Fibroblast of villous mesenchyme (primary cell): ENCODE measurements at regions not wholly inside any gene's neighbourhood (a gene's known extent, or its start where the extent isn't known, plus 50 kb on each side); places are given as distances from the start of the nearest gene placed in this dataset.

Experiments
- DNase-seq: peaks from one replicate; pipeline ENCODE4 v3.0.0-alpha.2; 2010; ENCODE audit warnings: low read depth
- H3K4me3 ChIP-seq: 2 replicates; pipeline ENCODE4 v1.5.1; 2011; ENCODE audit warnings: low read depth, mild to moderate bottlenecking, low read length
- CTCF ChIP-seq: IDR thresholded peaks from 2 replicates; pipeline ENCODE4 v1.5.1; 2012; ENCODE audit warnings: low read depth, mild to moderate bottlenecking, low read length; ENCODE audit not compliant: insufficient read depth

GRCh38 chr2:877747-878146, 72.9 kb upstream of the SNTG2 start:
- TF ChIP-seq CTCF: no peak
- no peak for DNase-seq
- no peak overlapping the region for H3K4me3 ChIP-seq

GRCh38 chr2:875687-876615, 74.7 kb upstream of the SNTG2 start:
- TF ChIP-seq CTCF: no peak
- H3K4me3 ChIP-seq: no peak overlapping the region

GRCh38 chr2:873651-874580, 76.7 kb upstream of the SNTG2 start:
- no peak for TF ChIP-seq CTCF

More at GRCh38 chr2:875687-876615, 74.7 kb upstream of the SNTG2 start:
- DNase-seq: no peak

GRCh38 chr2:873027-873426, 77.6 kb upstream of the SNTG2 start:
- no peak for TF ChIP-seq CTCF
- H3K4me3 ChIP-seq: no peak overlapping the region
- no peak for DNase-seq

More at GRCh38 chr2:873651-874580, 76.7 kb upstream of the SNTG2 start:
- no peak overlapping the region for H3K4me3 ChIP-seq
- DNase-seq: no peak

GRCh38 chr2:871926-872680, 78.5 kb upstream of the SNTG2 start:
- DNase-seq: no peak
- H3K4me3 ChIP-seq: no peak overlapping the region
- TF ChIP-seq CTCF: no peak

- TF ChIP-seq CTCF: no peak
- DNase-seq: no peak
- H3K4me3 ChIP-seq: no peak overlapping the region
Observed at GRCh38 chr2:871175-871727, 79.4 kb upstream of the SNTG2 start.
